GM12872 (cell line): ENCODE measurements at regions not wholly inside any gene's neighbourhood (a gene's known extent, or its start where the extent isn't known, plus 50 kb on each side); places are given as distances from the start of the nearest gene placed in this dataset.

Experiments
- CTCF ChIP-seq: IDR thresholded peaks from 3 replicates; pipeline ENCODE4 v1.5.1; 2011; ENCODE audit warnings: low read depth, mild to moderate bottlenecking, low read length, moderate library complexity; ENCODE audit not compliant: insufficient read depth

DNA sequence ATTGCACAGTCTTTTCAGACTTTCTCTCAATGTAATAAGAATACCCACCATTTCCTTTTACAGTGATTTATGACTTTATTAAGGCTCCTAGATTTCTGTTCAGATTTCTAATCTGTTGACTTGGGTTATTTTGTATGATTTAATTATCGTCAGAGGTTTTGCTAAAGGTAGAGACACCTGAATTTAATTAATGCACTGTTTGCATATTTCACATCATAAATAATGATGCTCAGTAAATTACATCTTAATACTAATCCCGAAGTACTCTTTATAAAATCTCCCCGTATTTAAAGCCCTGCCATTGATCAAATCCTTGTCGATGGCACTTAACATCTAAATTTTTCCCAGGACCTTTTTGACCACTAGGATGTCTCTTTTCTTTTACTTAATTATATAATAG is 399.9 kb downstream of the MEIS1 start:
- TF ChIP-seq CTCF: no peak

DNA sequence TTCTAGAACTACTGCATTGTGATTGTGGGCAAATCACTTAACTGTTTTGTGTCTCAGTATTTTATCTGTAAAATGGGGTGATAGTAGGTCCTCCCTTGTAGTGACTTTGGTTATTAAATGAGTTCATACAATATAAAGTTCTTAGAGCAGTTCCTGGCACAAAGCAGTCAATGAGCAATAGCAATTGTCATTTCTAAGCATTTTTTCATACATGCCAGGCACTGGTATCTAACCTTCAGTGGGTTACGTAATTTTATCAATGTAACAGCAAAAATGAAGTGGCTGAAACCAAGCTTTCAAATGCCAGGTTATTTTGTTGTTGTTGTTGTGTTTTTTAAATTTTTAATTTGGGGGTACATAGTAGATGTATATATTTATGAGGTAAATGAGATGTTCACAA is 401.9 kb downstream of the MEIS1 start:
- TF ChIP-seq CTCF: no peak

- no peak for TF ChIP-seq CTCF
Observed at GRCh38 chr2:66839551-66840320, 404.8 kb downstream of the MEIS1 start.

- TF ChIP-seq CTCF: no peak
Observed at GRCh38 chr2:66840321-66841002, 405.5 kb downstream of the MEIS1 start.

DNA sequence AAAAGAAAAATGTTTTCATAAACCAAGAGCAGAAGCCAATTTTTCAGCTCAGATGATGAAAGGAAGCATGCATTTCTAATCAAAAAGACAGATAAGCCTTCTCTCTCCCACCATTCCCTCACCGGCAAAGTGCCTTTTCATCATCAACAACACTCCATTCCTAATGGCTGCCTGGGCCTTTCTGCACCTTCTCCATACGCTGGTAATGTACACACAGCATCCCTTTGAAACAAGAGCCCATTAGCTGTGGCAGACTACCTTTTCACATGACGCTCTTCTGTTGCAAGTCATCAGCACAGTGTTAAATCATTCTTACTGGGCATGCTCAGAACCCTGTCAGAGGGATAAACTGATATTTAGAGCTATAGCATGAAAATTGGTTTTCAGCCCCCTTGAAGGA is 408.9 kb downstream of the MEIS1 start:
- no peak for TF ChIP-seq CTCF

GRCh38 chr2:66845307-66845706 is 410.4 kb downstream of the MEIS1 start:
- no peak for TF ChIP-seq CTCF

- TF ChIP-seq CTCF: no peak
Observed at GRCh38 chr2:66846887-66847286, 412.0 kb downstream of the MEIS1 start.
